ENCODE measurements at regions not wholly inside any gene's neighbourhood (a gene's known extent, or its start where the extent isn't known, plus 50 kb on each side); places are given as distances from the start of the nearest gene placed in this dataset.

GRCh38 chr4:116223040-116223732 is 862.2 kb downstream of the TRAM1L1 start:
- H3K56ac ChIP-seq (ENCODE audit: insufficient read length, low read depth, low read length), result no peak overlapping the region
- Mint-ChIP-seq H3K4me1 (peaks cover 10 to 15% of the 10 kb centered on the region in 2 experiments), H3K27me3 (ENCODE audit: low read depth) (peaks cover 12% of the 10 kb centered on the region), H3K27ac (no peak overlapping the region), H3K9me3 (no peaks in the 10 kb centered on the region), H3K4me3 (no peak overlapping the region), H3K36me3 (ENCODE audit: insufficient read depth in 1 of 3, low read depth in 3 of 3) (no peaks in the 10 kb centered on the region)
- no peak overlapping the region for H3K23ac ChIP-seq (ENCODE audit: insufficient read length, low read depth, low read length)
- TF ChIP-seq CTCF (conservative IDR thresholded peaks at IDR 0.05), result no peak
- H3T11ph ChIP-seq (ENCODE audit: low read length), result no peak overlapping the region
- H4K91ac ChIP-seq (ENCODE audit: insufficient read length, low read depth, low read length), result no peak overlapping the region
- no peak overlapping the region for H2BK120ac ChIP-seq (ENCODE audit: low read depth, low read length, poor library complexity, severe bottlenecking)
- H2BK20ac ChIP-seq (ENCODE audit: low read depth, low read length, poor library complexity, severe bottlenecking), result no peak overlapping the region
- no peak overlapping the region for H2AK5ac ChIP-seq (ENCODE audit: insufficient read length, low read length)
- H3K18ac ChIP-seq (ENCODE audit: insufficient read length, low read depth, low read length), result no peak overlapping the region
- no peaks in the 10 kb centered on the region for H4K20me1 ChIP-seq (ENCODE audit: control insufficient read depth, insufficient read depth, insufficient read length)
- no peaks in the 10 kb centered on the region for H3K4me1 ChIP-seq (ENCODE audit: insufficient read depth, low read length)
- no peaks in the 10 kb centered on the region for H3K9me3 ChIP-seq (ENCODE audit: control insufficient read depth, low read depth, low read length)
- no peaks in the 10 kb centered on the region for H3K79me1 ChIP-seq (ENCODE audit: insufficient read depth, low read depth, low read length, poor library complexity, severe bottlenecking)
- H4K8ac ChIP-seq (replicated peaks; ENCODE audit: insufficient read length, low read depth, low read length), result no peak overlapping the region
- H2AFZ ChIP-seq (ENCODE audit: low read length), result no peak overlapping the region
- no peaks in the 10 kb centered on the region for H3K23me2 ChIP-seq (ENCODE audit: insufficient read length, low read depth, low read length, poor library complexity, severe bottlenecking)
- H3K4ac ChIP-seq (ENCODE audit: low read depth, low read length), result no peak overlapping the region
- no peak overlapping the region for H2BK5ac ChIP-seq (ENCODE audit: insufficient read length, low read length)
- no peak for DNase-seq
- peaks cover 3% of the 10 kb centered on the region; the same call in 1 of the 2 replicates for H3K27me3 ChIP-seq (ENCODE audit: insufficient read depth, low read length)
- no peak overlapping the region for H2BK12ac ChIP-seq (ENCODE audit: insufficient read length, low read depth, low read length)
- H4K5ac ChIP-seq (ENCODE audit: insufficient read length, low read depth, low read length), result no peak overlapping the region
- no peak overlapping the region for H3K9ac ChIP-seq (ENCODE audit: extremely low read depth, insufficient read length, low read length)
- no peak overlapping the region for H3K14ac ChIP-seq (ENCODE audit: insufficient read depth, low read length)
- no peak overlapping the region for H3K4me2 ChIP-seq (ENCODE audit: insufficient read depth, insufficient read length, low read length)
- H2BK15ac ChIP-seq (ENCODE audit: low read depth, low read length), result no peak overlapping the region
- no peak overlapping the region for H3K27ac ChIP-seq (ENCODE audit: insufficient read length, low read depth, low read length)
- no peaks in the 10 kb centered on the region for H3K79me2 ChIP-seq (ENCODE audit: insufficient read depth, low read length)
- WGBS (ENCODE audit: extremely low coverage, insufficient read length, low lambda C conversion rate), result no CpG with 5 or more reads among the region's 8 CpGs
